Keratinocyte (primary cell): ENCODE measurements at regions not wholly inside any gene's neighbourhood (a gene's known extent, or its start where the extent isn't known, plus 50 kb on each side); places are given as distances from the start of the nearest gene placed in this dataset.

Source experiments
- CTCF ChIP-seq, 3 experiments: IDR thresholded peaks in 1 of 3; conservative IDR thresholded peaks in 1 of 3; optimal IDR thresholded peaks in 1 of 3; 2 replicates in 2 of 3; 3 replicates in 1 of 3; pipeline versions ENCODE3 to v1.5.1; 2011; ENCODE audit warnings: low read length in 3 of 3, mild to moderate bottlenecking in 3 of 3, moderate library complexity in 2 of 3, control low read depth in 1 of 3, inconsistent platforms in 1 of 3; ENCODE audit not compliant: insufficient read depth in 2 of 3; ENCODE audit errors: extremely low read depth in 1 of 3
- EZH2 ChIP-seq: IDR thresholded peaks from one replicate; pipeline ENCODE4 v1.6.1; 2012; ENCODE audit warnings: inconsistent platforms, mild to moderate bottlenecking, low read length, moderate library complexity

- TF ChIP-seq EZH2 (no peak), CTCF (optimal IDR thresholded peaks at IDR 0.05 in 1 of 3, IDR thresholded peaks at IDR 0.05 in 1 of 3, conservative IDR thresholded peaks at IDR 0.05 in 1 of 3; ENCODE audit: extremely low read depth in 1 of 3, insufficient read depth in 2 of 3, low read length in 3 of 3) (no peak)
Observed at GRCh38 chr10:85537561-85537960, 829.0 kb downstream of the GRID1 start.
